ENCODE measurements at regions not wholly inside any gene's neighbourhood (a gene's known extent, or its start where the extent isn't known, plus 50 kb on each side); places are given as distances from the start of the nearest gene placed in this dataset.

DNA sequence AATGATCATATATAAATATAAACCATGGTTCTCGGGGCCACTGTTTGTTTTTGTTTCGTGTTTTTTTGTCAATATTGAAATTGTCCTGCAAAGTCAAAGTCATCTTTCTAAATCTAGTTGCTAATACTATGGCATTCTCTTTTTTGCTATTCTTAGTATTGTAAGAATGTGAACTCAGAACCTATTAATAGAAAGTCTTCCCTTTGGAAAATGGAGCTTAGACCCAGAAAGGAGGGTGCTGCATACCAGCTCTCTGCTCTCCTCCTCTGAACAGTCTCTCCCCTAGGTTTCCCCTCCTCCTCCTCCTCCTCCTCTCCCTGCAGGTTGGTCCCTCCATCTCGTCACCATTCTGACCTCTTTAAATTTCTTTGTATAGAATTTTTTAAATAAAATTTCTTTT, 150.4 kb upstream of the CCN2 start:
- DNase-seq (ENCODE audit: low read depth, low spot score) = no peak
- TF ChIP-seq, protein P1, sequence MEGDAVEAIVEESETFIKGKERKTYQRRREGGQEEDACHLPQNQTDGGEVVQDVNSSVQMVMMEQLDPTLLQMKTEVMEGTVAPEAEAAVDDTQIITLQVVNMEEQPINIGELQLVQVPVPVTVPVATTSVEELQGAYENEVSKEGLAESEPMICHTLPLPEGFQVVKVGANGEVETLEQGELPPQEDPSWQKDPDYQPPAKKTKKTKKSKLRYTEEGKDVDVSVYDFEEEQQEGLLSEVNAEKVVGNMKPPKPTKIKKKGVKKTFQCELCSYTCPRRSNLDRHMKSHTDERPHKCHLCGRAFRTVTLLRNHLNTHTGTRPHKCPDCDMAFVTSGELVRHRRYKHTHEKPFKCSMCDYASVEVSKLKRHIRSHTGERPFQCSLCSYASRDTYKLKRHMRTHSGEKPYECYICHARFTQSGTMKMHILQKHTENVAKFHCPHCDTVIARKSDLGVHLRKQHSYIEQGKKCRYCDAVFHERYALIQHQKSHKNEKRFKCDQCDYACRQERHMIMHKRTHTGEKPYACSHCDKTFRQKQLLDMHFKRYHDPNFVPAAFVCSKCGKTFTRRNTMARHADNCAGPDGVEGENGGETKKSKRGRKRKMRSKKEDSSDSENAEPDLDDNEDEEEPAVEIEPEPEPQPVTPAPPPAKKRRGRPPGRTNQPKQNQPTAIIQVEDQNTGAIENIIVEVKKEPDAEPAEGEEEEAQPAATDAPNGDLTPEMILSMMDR (IDR thresholded peaks at IDR 0.05; ENCODE audit: insufficient read depth, low read length, missing control alignments) = no peak
- no peak overlapping the region for H3K4me3 ChIP-seq (ENCODE audit: low read depth, low read length)
- CTCF ChIA-PET = no interaction called here
- POLR2A ChIA-PET = interaction anchor here (1.2 kb wide), 1 partner anchor 150 kb away, joined by 4 read pairs; the partner anchor contains the start of gene CCN2

DNA sequence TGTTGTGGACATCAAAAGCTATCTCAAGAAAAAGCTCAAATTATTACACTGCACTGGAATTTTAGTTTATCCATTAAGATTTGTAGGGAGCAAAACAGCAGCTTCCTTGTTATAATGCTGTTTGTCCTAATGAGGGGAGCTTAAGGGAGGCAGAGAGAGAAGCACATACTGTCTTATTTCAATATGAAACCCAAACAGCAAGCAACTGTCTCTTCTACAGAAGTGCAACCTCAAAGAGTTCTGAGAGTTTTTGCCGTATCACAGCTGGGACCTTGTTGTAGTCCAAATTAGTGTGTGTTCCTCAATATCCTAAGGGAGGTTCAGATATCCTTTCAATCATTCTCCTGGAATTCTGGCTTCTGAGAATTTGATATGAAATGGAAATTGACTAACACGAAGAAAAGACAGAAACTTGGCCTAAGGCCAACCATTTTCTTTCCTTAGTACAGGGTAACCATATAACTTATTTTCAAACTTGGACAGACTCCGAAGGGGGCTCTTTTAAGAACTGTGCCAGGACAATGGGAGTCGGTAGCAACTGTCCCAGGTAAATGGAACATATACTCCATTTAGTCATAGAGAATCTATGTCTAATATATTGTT, 149.3 kb upstream of the CCN2 start:
- ChIA-PET CTCF (interaction anchor here (1.0 to 2.0 kb wide), 5 partner anchors 11 to 185 kb away, joined by 3 to 7 read pairs (median 3); no protein-coding TSS in a partner anchor), POLR2A (interaction anchor here (1.1 to 1.5 kb wide), 3 partner anchors 149 to 154 kb away, joined by 3 to 10 read pairs (median 4); partner anchors contain the start of gene CCN2)
- TF ChIP-seq, protein P1 (IDR thresholded peaks at IDR 0.05; ENCODE audit: insufficient read depth, low read length, missing control alignments) = no peak
- no peak overlapping the region for H3K4me3 ChIP-seq (ENCODE audit: low read depth, low read length)
- no peak for DNase-seq (ENCODE audit: low read depth, low spot score)

DNA sequence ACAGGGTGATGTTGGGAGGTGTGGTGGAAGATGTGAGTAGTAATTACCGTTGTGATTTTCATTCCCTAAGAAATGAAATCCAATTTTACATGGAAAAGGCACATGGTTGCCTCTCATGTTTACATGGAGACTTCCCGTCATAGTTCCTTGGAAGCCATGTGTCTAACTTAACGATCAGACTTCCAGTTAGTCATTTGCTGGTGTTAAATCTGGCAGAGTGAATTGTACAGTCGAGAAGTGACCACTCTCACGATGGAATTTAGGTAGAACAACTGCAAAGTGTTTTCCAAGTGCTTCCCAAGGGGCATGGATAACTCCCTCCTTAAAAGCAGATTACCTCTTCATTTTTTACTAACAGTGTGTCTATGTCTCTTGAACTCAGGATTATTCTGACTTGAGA, 145.8 kb upstream of the CCN2 start:
- POLR2A ChIA-PET = no interaction called here
- TF ChIP-seq, protein P1 (IDR thresholded peaks at IDR 0.05; ENCODE audit: insufficient read depth, low read length, missing control alignments) = no peak

DNA sequence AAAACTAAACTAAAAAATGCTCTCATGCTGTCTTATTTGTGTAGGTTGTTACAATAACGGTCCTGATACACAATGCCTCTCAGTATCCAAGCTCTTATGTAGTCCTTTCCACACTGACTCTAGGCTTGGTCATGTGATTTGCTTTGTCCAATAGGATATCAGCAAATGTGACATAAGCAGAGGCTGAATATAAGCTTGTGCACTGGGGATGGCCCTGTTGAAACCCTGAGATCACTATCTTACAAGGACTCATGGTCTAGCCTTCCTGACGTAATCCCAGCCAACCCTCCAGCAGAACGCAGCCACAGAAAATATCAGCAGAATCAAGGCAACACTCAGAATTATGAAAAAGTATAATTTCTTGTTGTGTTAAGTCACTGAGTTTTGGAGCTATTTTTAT, 145.1 kb upstream of the CCN2 start:
- CTCF ChIA-PET = no interaction called here
- TF ChIP-seq, protein P1 (IDR thresholded peaks at IDR 0.05; ENCODE audit: insufficient read depth, low read length, missing control alignments) = no peak
- no peak for DNase-seq (ENCODE audit: low read depth, low spot score)
- no peak overlapping the region for H3K4me3 ChIP-seq (ENCODE audit: low read depth, low read length)
- POLR2A ChIA-PET = no interaction called here

More for the DNA sequence above, 145.8 kb upstream of the CCN2 start:
- H3K4me3 ChIP-seq (ENCODE audit: low read depth, low read length) = no peak overlapping the region
- DNase-seq (ENCODE audit: low read depth, low spot score) = no peak
- CTCF ChIA-PET = no interaction called here

DNA sequence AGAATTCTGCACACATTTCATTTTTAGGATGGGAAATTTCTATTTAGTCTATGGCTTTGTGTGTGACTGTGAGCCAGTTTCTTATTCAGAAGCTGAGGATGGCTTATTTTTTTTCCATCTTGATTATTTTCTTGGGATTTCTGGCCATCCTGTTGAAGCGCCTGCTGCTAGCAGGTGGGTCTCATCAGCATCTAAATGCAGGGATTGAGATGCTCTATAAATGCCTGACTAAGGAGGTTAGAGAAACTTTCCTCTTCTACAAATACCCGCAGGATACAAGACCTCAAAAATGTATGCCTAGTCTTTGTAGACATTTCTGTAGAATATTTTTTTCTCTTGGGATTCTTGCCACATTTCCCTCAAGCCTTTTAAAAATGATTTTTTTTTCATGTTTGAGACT, 138.0 kb upstream of the CCN2 start:
- ChIA-PET POLR2A (no interaction called here), CTCF (interaction anchor here (2.5 kb wide), 1 partner anchor 11 kb away, joined by 7 read pairs; no protein-coding TSS in a partner anchor)
- no peak for DNase-seq (ENCODE audit: low read depth, low spot score)
- no peak overlapping the region for H3K4me3 ChIP-seq (ENCODE audit: low read depth, low read length)
- TF ChIP-seq, protein P1 (IDR thresholded peaks at IDR 0.05; ENCODE audit: insufficient read depth, low read length, missing control alignments) = no peak

DNA sequence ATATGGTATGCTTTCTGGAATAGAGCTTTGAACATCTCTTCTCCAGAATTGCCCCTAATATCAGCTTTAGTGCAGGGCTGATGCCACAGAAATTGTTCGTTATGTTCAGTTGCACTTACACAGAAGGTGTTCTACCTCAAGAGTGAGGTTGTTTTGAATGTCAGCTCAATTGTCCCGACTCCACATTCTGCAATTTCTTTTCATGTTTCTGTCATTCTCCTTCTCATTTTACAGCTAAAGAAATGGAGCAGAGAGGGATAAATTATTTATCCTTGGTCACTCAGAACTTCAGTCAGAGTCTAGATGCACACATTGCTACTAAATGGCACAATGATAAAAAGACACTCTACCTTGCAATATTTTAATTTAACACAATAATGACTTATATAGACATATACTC, 137.0 kb upstream of the CCN2 start:
- ChIA-PET CTCF (no interaction called here), POLR2A (interaction anchor here (1.2 kb wide), 1 partner anchor 137 kb away, joined by 18 read pairs; the partner anchor contains the start of gene CCN2)
- DNase-seq (ENCODE audit: low read depth, low spot score) = no peak
- TF ChIP-seq, protein P1 (IDR thresholded peaks at IDR 0.05; ENCODE audit: insufficient read depth, low read length, missing control alignments) = no peak
- H3K4me3 ChIP-seq (ENCODE audit: low read depth, low read length) = no peak overlapping the region

Measured in AG04449 (cell line).